ENCODE measurements at regions not wholly inside any gene's neighbourhood (a gene's known extent, or its start where the extent isn't known, plus 50 kb on each side); places are given as distances from the start of the nearest gene placed in this dataset.

GRCh38 chr11:122594986-122595645 is 60.4 kb upstream of the UBASH3B start:
- Histone ChIP-seq H2AFZ (ENCODE audit: low read depth, low read length) (no peak overlapping the region), H3K9ac (ENCODE audit: low read length) (no peak overlapping the region), H3K79me2 (ENCODE audit: insufficient read depth, low read length) (no peaks in the 10 kb centered on the region), H3K4me2 (ENCODE audit: low read length) (no peak overlapping the region), H3K36me3 (ENCODE audit: insufficient read depth, low read length) (no peaks in the 10 kb centered on the region), H3K9me3 (ENCODE audit: insufficient read depth, low read depth, low read length) (no peaks in the 10 kb centered on the region), H3K27me3 (ENCODE audit: insufficient read depth, low read length) (peaks cover 11% of the 10 kb centered on the region), H3K27ac (ENCODE audit: low read depth, low read length) (no peak overlapping the region), H4K20me1 (ENCODE audit: insufficient read depth, low read length) (no peaks in the 10 kb centered on the region), H3K4me1 (ENCODE audit: insufficient read depth, low read length) (peaks cover 7% of the 10 kb centered on the region), H3K4me3 (ENCODE audit: insufficient read depth, low read depth, low read length) (no peak overlapping the region)
- TF ChIP-seq CTCF (IDR thresholded peaks at IDR 0.05; ENCODE audit: insufficient read depth, low read depth, low read length) (no peak), EZH2 (IDR thresholded peaks at IDR 0.05; ENCODE audit: insufficient read depth, low read length) (no peak)
- no peak for FAIRE-seq
- DNase-seq (ENCODE audit: low read depth), result no peak
- Mint-ChIP-seq H3K36me3 (ENCODE audit: low read depth, unreplicated experiment) (no peaks in the 10 kb centered on the region), H3K4me1 (ENCODE audit: low read depth, unreplicated experiment) (peaks cover 13% of the 10 kb centered on the region), H3K9me3 (ENCODE audit: unreplicated experiment) (no peaks in the 10 kb centered on the region), H3K4me3 (ENCODE audit: unreplicated experiment) (no peak overlapping the region), H3K27me3 (ENCODE audit: low read depth, unreplicated experiment) (no peaks in the 10 kb centered on the region), H3K27ac (ENCODE audit: unreplicated experiment) (no peak overlapping the region)

- no peak for FAIRE-seq
- no peak overlapping the region for H3K4me2 ChIP-seq (ENCODE audit: low read length)
- Mint-ChIP-seq H3K4me3 (ENCODE audit: unreplicated experiment) (no peak overlapping the region), H3K4me1 (ENCODE audit: low read depth, unreplicated experiment) (no peaks in the 10 kb centered on the region), H3K36me3 (ENCODE audit: low read depth, unreplicated experiment) (no peaks in the 10 kb centered on the region), H3K27ac (ENCODE audit: unreplicated experiment) (no peak overlapping the region), H3K27me3 (ENCODE audit: low read depth, unreplicated experiment) (no peaks in the 10 kb centered on the region), H3K9me3 (ENCODE audit: unreplicated experiment) (no peaks in the 10 kb centered on the region)
- no peaks in the 10 kb centered on the region for H3K4me1 ChIP-seq (ENCODE audit: insufficient read depth, low read length)
- no peaks in the 10 kb centered on the region for H3K9me3 ChIP-seq (ENCODE audit: insufficient read depth, low read depth, low read length)
- H3K4me3 ChIP-seq (ENCODE audit: insufficient read depth, low read depth, low read length), result no peak overlapping the region
- no peak overlapping the region for H3K27ac ChIP-seq (ENCODE audit: low read depth, low read length)
- DNase-seq (ENCODE audit: low read depth), result no peak
- no peaks in the 10 kb centered on the region for H3K36me3 ChIP-seq (ENCODE audit: insufficient read depth, low read length)
- peaks cover 16% of the 10 kb centered on the region for H3K27me3 ChIP-seq (ENCODE audit: insufficient read depth, low read length)
- H3K9ac ChIP-seq (ENCODE audit: low read length), result no peak overlapping the region
- no peak overlapping the region for H2AFZ ChIP-seq (ENCODE audit: low read depth, low read length)
- no peaks in the 10 kb centered on the region for H4K20me1 ChIP-seq (ENCODE audit: insufficient read depth, low read length)
- TF ChIP-seq CTCF (IDR thresholded peaks at IDR 0.05; ENCODE audit: insufficient read depth, low read depth, low read length) (no peak), EZH2 (IDR thresholded peaks at IDR 0.05; ENCODE audit: insufficient read depth, low read length) (no peak)
- no peaks in the 10 kb centered on the region for H3K79me2 ChIP-seq (ENCODE audit: insufficient read depth, low read length)
These were observed 61.8 kb upstream of the UBASH3B start for GRCh38 chr11:122593473-122594420.

Data from astrocyte (in vitro differentiated cells and primary cell).